Astrocyte (in vitro differentiated cells and primary cell): ENCODE measurements at regions not wholly inside any gene's neighbourhood (a gene's known extent, or its start where the extent isn't known, plus 50 kb on each side); places are given as distances from the start of the nearest gene placed in this dataset.

ENCODE experiments used
- DNase-seq: peaks from one replicate; pipeline ENCODE4 v3.0.0-alpha.2; 2010; ENCODE audit warnings: low read depth
- FAIRE-seq: peaks from 2 replicates; lab custom pipeline; 2011; peaks lifted over from hg19 to GRCh38; lab: Jason Lieb, UNC
- H2AFZ ChIP-seq: 2 replicates; pipeline ENCODE4 v1.6.0; 2012; ENCODE audit warnings: low read depth, low read length, inconsistent platforms
- H3K27ac ChIP-seq: 2 replicates; pipeline ENCODE4 v1.5.1; 2011; ENCODE audit warnings: low read depth, low read length, inconsistent platforms
- H3K27me3 ChIP-seq: 2 replicates; pipeline ENCODE4 v1.6.0; 2011; ENCODE audit warnings: low read length, inconsistent platforms; ENCODE audit not compliant: insufficient read depth
- H3K36me3 ChIP-seq: 2 replicates; pipeline ENCODE4 v1.5.1; 2011; ENCODE audit warnings: low read length, inconsistent platforms; ENCODE audit not compliant: insufficient read depth
- H3K4me1 ChIP-seq: 2 replicates; pipeline ENCODE4 v1.5.1; 2011; ENCODE audit warnings: low read length, inconsistent platforms; ENCODE audit not compliant: insufficient read depth
- H3K4me2 ChIP-seq: 2 replicates; pipeline ENCODE4 v1.6.0; 2012; ENCODE audit warnings: low read length, inconsistent platforms
- H3K4me3 ChIP-seq: 2 replicates; pipeline ENCODE4 v1.5.1; 2011; ENCODE audit warnings: low read depth, mild to moderate bottlenecking, low read length, inconsistent platforms; ENCODE audit not compliant: insufficient read depth
- H3K79me2 ChIP-seq: 2 replicates; pipeline ENCODE4 v1.6.0; 2012; ENCODE audit warnings: mild to moderate bottlenecking, low read length, inconsistent platforms; ENCODE audit not compliant: insufficient read depth
- H3K9ac ChIP-seq: 2 replicates; pipeline ENCODE4 v1.6.0; 2012; ENCODE audit warnings: mild to moderate bottlenecking, low read length, inconsistent platforms
- H3K9me3 ChIP-seq: 2 replicates; pipeline ENCODE4 v1.5.1; 2012; ENCODE audit warnings: low read depth, mild to moderate bottlenecking, low read length, inconsistent platforms; ENCODE audit not compliant: insufficient read depth
- H4K20me1 ChIP-seq: 2 replicates; pipeline ENCODE4 v1.6.0; 2012; ENCODE audit warnings: low read length, inconsistent platforms; ENCODE audit not compliant: insufficient read depth
- H3K27ac Mint-ChIP-seq: one replicate; pipeline ENCODE4 v1.8.0; 2021; ENCODE audit warnings: mild to moderate bottlenecking, mixed read lengths; ENCODE audit not compliant: unreplicated experiment
- H3K27me3 Mint-ChIP-seq: one replicate; pipeline ENCODE4 v1.8.0; 2021; ENCODE audit warnings: low read depth, mixed read lengths; ENCODE audit not compliant: unreplicated experiment
- H3K36me3 Mint-ChIP-seq: one replicate; pipeline ENCODE4 v1.8.0; 2021; ENCODE audit warnings: low read depth, mixed read lengths; ENCODE audit not compliant: unreplicated experiment
- H3K4me1 Mint-ChIP-seq: one replicate; pipeline ENCODE4 v1.8.0; 2021; ENCODE audit warnings: low read depth, mixed read lengths; ENCODE audit not compliant: unreplicated experiment
- H3K4me3 Mint-ChIP-seq: one replicate; pipeline ENCODE4 v1.8.0; 2021; ENCODE audit warnings: mild to moderate bottlenecking, moderate library complexity, mixed read lengths; ENCODE audit not compliant: unreplicated experiment
- H3K9me3 Mint-ChIP-seq: one replicate; pipeline ENCODE4 v1.8.0; 2021; ENCODE audit warnings: mild to moderate bottlenecking, mixed read lengths; ENCODE audit not compliant: unreplicated experiment
- CTCF ChIP-seq: IDR thresholded peaks from 2 replicates; pipeline ENCODE4 v1.5.1; 2011; ENCODE audit warnings: low read depth, mild to moderate bottlenecking, inconsistent platforms, low read length, moderate library complexity; ENCODE audit not compliant: insufficient read depth
- EZH2 ChIP-seq: IDR thresholded peaks from 2 replicates; pipeline ENCODE4 v1.6.1; 2012; ENCODE audit warnings: mild to moderate bottlenecking, low read length, inconsistent platforms; ENCODE audit not compliant: insufficient read depth

GRCh38 chr7:121503730-121504129 is 107.6 kb upstream of the FAM3C start:
- Mint-ChIP-seq H3K27me3 (no peaks in the 10 kb centered on the region), H3K36me3 (peaks cover 3% of the 10 kb centered on the region), H3K9me3 (peaks cover 15% of the 10 kb centered on the region), H3K4me3 (peak overlapping the region; percentile 86), H3K4me1 (peaks cover 21% of the 10 kb centered on the region), H3K27ac (peak overlapping the region; percentile 66)
- H3K9ac ChIP-seq = no peak overlapping the region
- no peak overlapping the region for H3K27ac ChIP-seq
- H3K79me2 ChIP-seq = no peaks in the 10 kb centered on the region
- no peaks in the 10 kb centered on the region for H3K27me3 ChIP-seq
- H3K9me3 ChIP-seq = peaks cover 11% of the 10 kb centered on the region
- H3K36me3 ChIP-seq = no peaks in the 10 kb centered on the region
- no peak for TF ChIP-seq EZH2
- TF ChIP-seq CTCF = no peak
- H3K4me1 ChIP-seq = peaks cover 6% of the 10 kb centered on the region
- no peaks in the 10 kb centered on the region for H4K20me1 ChIP-seq
- H3K4me3 ChIP-seq = no peak overlapping the region
- no peak overlapping the region for H2AFZ ChIP-seq
- no peak overlapping the region for H3K4me2 ChIP-seq
- DNase-seq = no peak
- no peak for FAIRE-seq

GRCh38 chr7:121503039-121503438 is 106.9 kb upstream of the FAM3C start:
- no peaks in the 10 kb centered on the region for H4K20me1 ChIP-seq
- H3K79me2 ChIP-seq = no peaks in the 10 kb centered on the region
- Mint-ChIP-seq H3K27ac (peak overlapping the region; percentile 58), H3K9me3 (peaks cover 15% of the 10 kb centered on the region), H3K36me3 (peaks cover 2% of the 10 kb centered on the region), H3K4me3 (peak overlapping the region; percentile 66), H3K27me3 (no peaks in the 10 kb centered on the region), H3K4me1 (peaks cover 21% of the 10 kb centered on the region)
- H3K9ac ChIP-seq = no peak overlapping the region
- FAIRE-seq (no peak), DNase-seq (no peak)
- H2AFZ ChIP-seq = no peak overlapping the region
- H3K4me2 ChIP-seq = no peak overlapping the region
- peaks cover 6% of the 10 kb centered on the region for H3K4me1 ChIP-seq
- no peaks in the 10 kb centered on the region for H3K27me3 ChIP-seq
- no peaks in the 10 kb centered on the region for H3K36me3 ChIP-seq
- H3K4me3 ChIP-seq = no peak overlapping the region
- H3K9me3 ChIP-seq = peaks cover 11% of the 10 kb centered on the region
- no peak overlapping the region for H3K27ac ChIP-seq
- TF ChIP-seq EZH2 (no peak), CTCF (no peak)

GRCh38 chr7:121501566-121501965 is 105.5 kb upstream of the FAM3C start:
- no peaks in the 10 kb centered on the region for H3K79me2 ChIP-seq
- no peak overlapping the region for H3K27ac ChIP-seq

More at GRCh38 chr7:121501566-121501965, 105.5 kb upstream of the FAM3C start:
- Histone ChIP-seq H2AFZ (no peak overlapping the region), H3K27me3 (no peaks in the 10 kb centered on the region), H3K9me3 (peaks cover 11% of the 10 kb centered on the region), H3K4me1 (peaks cover 6% of the 10 kb centered on the region), H3K36me3 (no peaks in the 10 kb centered on the region), H3K9ac (no peak overlapping the region), H3K4me2 (no peak overlapping the region), H4K20me1 (no peaks in the 10 kb centered on the region), H3K4me3 (no peak overlapping the region)
- DNase-seq = no peak
- Mint-ChIP-seq H3K36me3 (peaks cover 2% of the 10 kb centered on the region), H3K4me1 (peaks cover 21% of the 10 kb centered on the region), H3K9me3 (peaks cover 15% of the 10 kb centered on the region), H3K4me3 (no peak overlapping the region), H3K27me3 (no peaks in the 10 kb centered on the region), H3K27ac (no peak overlapping the region)
- TF ChIP-seq EZH2 = no peak
- TF ChIP-seq CTCF = no peak
- FAIRE-seq = no peak
